Loucy (cell line): ENCODE measurements at regions not wholly inside any gene's neighbourhood (a gene's known extent, or its start where the extent isn't known, plus 50 kb on each side); places are given as distances from the start of the nearest gene placed in this dataset.

Source experiments
- CTCF ChIP-seq: fragments of 200-600 bp; sonication (generic); conservative IDR thresholded peaks from 2 replicates; pipeline ENCODE4 v1.5.1; 2014; ENCODE audit warnings: mild to moderate bottlenecking, antibody characterized with exemption, low read length
- EZH2phosphoT487 ChIP-seq: fragments of 200-600 bp; IDR thresholded peaks from 2 replicates; pipeline ENCODE4 v1.6.1; 2018; ENCODE audit warnings: antibody characterized with exemption, mild to moderate bottlenecking, moderate library complexity, borderline replicate concordance

GRCh38 chr13:81778350-81778749 lies 1437.4 kb upstream of the SPRY2 start:
- TF ChIP-seq CTCF (no peak), EZH2phosphoT487 (no peak)
